Liver (tissue), 3 donors: ENCODE measurements at regions not wholly inside any gene's neighbourhood (a gene's known extent, or its start where the extent isn't known, plus 50 kb on each side); places are given as distances from the start of the nearest gene placed in this dataset.

Experiments
- GABPA ChIP-seq, 2 donors: IDR thresholded peaks in 1 of 2; conservative IDR thresholded peaks in 1 of 2; 2 replicates each; pipeline ENCODE4 v1.6.1; 2016; ENCODE audit warnings: antibody characterized with exemption in 2 of 2, mild to moderate bottlenecking in 1 of 2, moderate library complexity in 1 of 2
- TAF1 ChIP-seq: conservative IDR thresholded peaks from 2 replicates; pipeline ENCODE4 v1.6.1; 2016; ENCODE audit warnings: antibody characterized with exemption, mild to moderate bottlenecking
- TF ChIP-seq, protein P1 (sequence below): fragments of 150-350 bp; IDR thresholded peaks from 2 replicates; pipeline ENCODE4 v1.5.1; 2017; ENCODE audit warnings: improper control_type of control experiment, low read depth, low read length; ENCODE audit not compliant: missing input control
- donor health status: healthy.
- donor health status: healthy.

DNA sequence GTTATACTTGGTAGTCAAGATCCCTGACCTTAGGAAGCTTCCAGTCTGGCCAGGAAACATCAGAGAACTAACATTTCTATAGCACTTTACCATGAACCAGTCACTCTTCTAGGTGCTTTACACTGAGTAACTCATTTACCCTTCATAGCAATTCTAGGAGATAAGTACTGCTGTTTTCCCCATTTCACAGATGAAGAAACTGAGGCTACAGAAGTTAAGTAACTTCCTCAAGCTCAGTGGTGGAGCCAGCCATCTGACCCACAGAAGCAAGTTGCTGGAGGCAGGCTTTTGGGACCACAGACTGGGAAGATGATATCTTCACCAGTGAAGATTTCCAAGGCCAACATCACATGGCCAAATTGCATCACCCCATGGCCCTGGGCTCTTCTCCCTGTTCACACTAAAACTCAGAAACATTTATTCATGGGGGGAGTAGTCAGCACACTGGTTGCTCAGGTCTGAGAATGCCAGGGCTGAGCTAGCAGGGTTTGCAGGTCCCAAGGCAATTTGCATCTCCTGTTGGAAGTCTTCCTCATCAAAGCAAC is 70.3 kb downstream of the UNC5CL start:
- TF ChIP-seq, protein P1, sequence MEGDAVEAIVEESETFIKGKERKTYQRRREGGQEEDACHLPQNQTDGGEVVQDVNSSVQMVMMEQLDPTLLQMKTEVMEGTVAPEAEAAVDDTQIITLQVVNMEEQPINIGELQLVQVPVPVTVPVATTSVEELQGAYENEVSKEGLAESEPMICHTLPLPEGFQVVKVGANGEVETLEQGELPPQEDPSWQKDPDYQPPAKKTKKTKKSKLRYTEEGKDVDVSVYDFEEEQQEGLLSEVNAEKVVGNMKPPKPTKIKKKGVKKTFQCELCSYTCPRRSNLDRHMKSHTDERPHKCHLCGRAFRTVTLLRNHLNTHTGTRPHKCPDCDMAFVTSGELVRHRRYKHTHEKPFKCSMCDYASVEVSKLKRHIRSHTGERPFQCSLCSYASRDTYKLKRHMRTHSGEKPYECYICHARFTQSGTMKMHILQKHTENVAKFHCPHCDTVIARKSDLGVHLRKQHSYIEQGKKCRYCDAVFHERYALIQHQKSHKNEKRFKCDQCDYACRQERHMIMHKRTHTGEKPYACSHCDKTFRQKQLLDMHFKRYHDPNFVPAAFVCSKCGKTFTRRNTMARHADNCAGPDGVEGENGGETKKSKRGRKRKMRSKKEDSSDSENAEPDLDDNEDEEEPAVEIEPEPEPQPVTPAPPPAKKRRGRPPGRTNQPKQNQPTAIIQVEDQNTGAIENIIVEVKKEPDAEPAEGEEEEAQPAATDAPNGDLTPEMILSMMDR: no peak
- TF ChIP-seq TAF1 (no peak), GABPA (IDR thresholded peaks at IDR 0.05 in 1 of 2, conservative IDR thresholded peaks at IDR 0.05 in 1 of 2) (no peak)
